ENCODE measurements at regions not wholly inside any gene's neighbourhood (a gene's known extent, or its start where the extent isn't known, plus 50 kb on each side); places are given as distances from the start of the nearest gene placed in this dataset.

DNA sequence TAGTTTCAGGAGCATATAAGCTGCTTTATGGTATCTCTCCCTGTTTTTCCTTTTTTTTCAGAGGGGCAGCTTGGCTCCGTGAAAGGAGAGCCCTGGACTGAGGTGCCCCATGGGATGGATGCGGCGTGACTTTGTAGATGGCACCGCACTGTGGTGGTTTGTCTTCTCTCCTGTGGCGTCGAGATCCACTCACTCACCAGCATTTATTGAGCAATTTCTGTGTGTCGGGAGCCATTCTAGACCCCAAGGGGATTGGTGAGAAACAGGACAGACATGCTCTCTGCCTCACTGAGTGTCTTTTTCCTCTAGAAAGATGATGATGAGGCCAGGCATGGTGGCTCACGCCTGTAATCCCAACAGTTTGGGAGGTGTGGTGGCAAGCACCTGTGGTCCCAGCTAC is 55.9 kb upstream of the PHF21B start:
- TF ChIP-seq RAD21 (IDR thresholded peaks at IDR 0.05; ENCODE audit: low read depth) (no peak), TAF1 (IDR thresholded peaks at IDR 0.05; ENCODE audit: low read depth) (no peak)

Measured in Ishikawa (cell line).